DOHH2 (cell line): ENCODE measurements at regions not wholly inside any gene's neighbourhood (a gene's known extent, or its start where the extent isn't known, plus 50 kb on each side); places are given as distances from the start of the nearest gene placed in this dataset.
"Not testable (repeated sequence)": the region's sequence is repeated elsewhere in the genome, so short reads cannot be mapped to it uniquely, and the experiment has no call there.

ENCODE experiments used
- H3F3A ChIP-seq: fragments of 200-600 bp; sonication (generic), shearing (Covaris generic); 2 replicates; pipeline ENCODE4 v1.6.0; 2016; ENCODE audit warnings: antibody characterized with exemption, mild to moderate bottlenecking; ENCODE audit not compliant: control insufficient read depth, insufficient read depth
- H3K27ac ChIP-seq: fragments of 200-600 bp; sonication (generic); 2 replicates; pipeline ENCODE4 v1.5.1; 2014; ENCODE audit warnings: low read depth, mild to moderate bottlenecking, low read length, moderate library complexity
- H3K27me3 ChIP-seq: fragments of 200-600 bp; sonication (generic); 2 replicates; pipeline ENCODE4 v1.6.1; 2014; ENCODE audit warnings: mild to moderate bottlenecking, low read length, mixed read lengths; ENCODE audit not compliant: control insufficient read depth
- H3K36me3 ChIP-seq: fragments of 200-600 bp; sonication (generic); 2 replicates; pipeline ENCODE4 v1.6.1; 2014; ENCODE audit warnings: mild to moderate bottlenecking, low read length, moderate library complexity, mixed read lengths; ENCODE audit not compliant: control insufficient read depth
- H3K4me1 ChIP-seq: fragments of 200-600 bp; sonication (generic); 2 replicates; pipeline ENCODE4 v1.6.1; 2014; ENCODE audit warnings: mild to moderate bottlenecking, low read length, mixed read lengths; ENCODE audit not compliant: control insufficient read depth
- H3K4me2 ChIP-seq: fragments of 200-600 bp; sonication (generic); 2 replicates; pipeline ENCODE4 v1.6.0; 2014; ENCODE audit warnings: mild to moderate bottlenecking, low read length, moderate library complexity
- H3K4me3 ChIP-seq: fragments of 200-600 bp; sonication (generic); 2 replicates; pipeline ENCODE4 v1.5.1; 2014; ENCODE audit warnings: mild to moderate bottlenecking, low read length, mixed read lengths
- H3K79me2 ChIP-seq: fragments of 200-600 bp; sonication (generic); 2 replicates; pipeline ENCODE4 v1.6.1; 2014; ENCODE audit warnings: mild to moderate bottlenecking, low read length, mixed read lengths; ENCODE audit not compliant: control insufficient read depth
- H3K9me2 ChIP-seq: fragments of 200-600 bp; sonication (generic); replicated peaks from 2 replicates; pipeline ENCODE4 v1.6.1; 2014; ENCODE audit warnings: mild to moderate bottlenecking, low read length, mixed read lengths; ENCODE audit not compliant: control insufficient read depth
- H3K9me3 ChIP-seq: fragments of 200-600 bp; sonication (generic); 2 replicates; pipeline ENCODE4 v1.6.1; 2014; ENCODE audit warnings: antibody characterized with exemption, low read length, mixed read lengths; ENCODE audit not compliant: control insufficient read depth, insufficient read depth
- H4K20me1 ChIP-seq: fragments of 200-600 bp; sonication (generic); 2 replicates; pipeline ENCODE4 v1.6.0; 2014; ENCODE audit warnings: low read depth, mild to moderate bottlenecking, antibody characterized with exemption, low read length, moderate library complexity; ENCODE audit not compliant: control insufficient read depth, insufficient read depth
- EZH2phosphoT487 ChIP-seq: fragments of 200-600 bp; sonication (generic); IDR thresholded peaks from 2 replicates; pipeline ENCODE4 v1.6.1; 2017; ENCODE audit warnings: borderline replicate concordance, mild to moderate bottlenecking, antibody characterized with exemption, low read length, moderate library complexity, mixed read lengths
- TF ChIP-seq, protein P1 (sequence below): fragments of 200-600 bp; sonication (generic); IDR thresholded peaks from one replicate; pipeline ENCODE4 v1.5.1; 2014; ENCODE audit warnings: antibody characterized with exemption, mild to moderate bottlenecking, low read depth, low read length; ENCODE audit not compliant: poor library complexity, severe bottlenecking

GRCh38 chr3:34508732-34509131 lies 710.3 kb downstream of the PDCD6IP start:
- Histone ChIP-seq H3K4me2 (no peak overlapping the region), H3K36me3 (no peaks in the 10 kb centered on the region), H4K20me1 (no peaks in the 10 kb centered on the region), H3K79me2 (no peaks in the 10 kb centered on the region), H3K4me3 (no peak overlapping the region), H3K27ac (no peak overlapping the region), H3K27me3 (no peaks in the 10 kb centered on the region), H3K4me1 (peaks cover 9% of the 10 kb centered on the region), H3K9me3 (no peaks in the 10 kb centered on the region), H3F3A (no peaks in the 10 kb centered on the region), H3K9me2 (no peaks in the 10 kb centered on the region)
- no peak for TF ChIP-seq EZH2phosphoT487
- TF ChIP-seq, protein P1, sequence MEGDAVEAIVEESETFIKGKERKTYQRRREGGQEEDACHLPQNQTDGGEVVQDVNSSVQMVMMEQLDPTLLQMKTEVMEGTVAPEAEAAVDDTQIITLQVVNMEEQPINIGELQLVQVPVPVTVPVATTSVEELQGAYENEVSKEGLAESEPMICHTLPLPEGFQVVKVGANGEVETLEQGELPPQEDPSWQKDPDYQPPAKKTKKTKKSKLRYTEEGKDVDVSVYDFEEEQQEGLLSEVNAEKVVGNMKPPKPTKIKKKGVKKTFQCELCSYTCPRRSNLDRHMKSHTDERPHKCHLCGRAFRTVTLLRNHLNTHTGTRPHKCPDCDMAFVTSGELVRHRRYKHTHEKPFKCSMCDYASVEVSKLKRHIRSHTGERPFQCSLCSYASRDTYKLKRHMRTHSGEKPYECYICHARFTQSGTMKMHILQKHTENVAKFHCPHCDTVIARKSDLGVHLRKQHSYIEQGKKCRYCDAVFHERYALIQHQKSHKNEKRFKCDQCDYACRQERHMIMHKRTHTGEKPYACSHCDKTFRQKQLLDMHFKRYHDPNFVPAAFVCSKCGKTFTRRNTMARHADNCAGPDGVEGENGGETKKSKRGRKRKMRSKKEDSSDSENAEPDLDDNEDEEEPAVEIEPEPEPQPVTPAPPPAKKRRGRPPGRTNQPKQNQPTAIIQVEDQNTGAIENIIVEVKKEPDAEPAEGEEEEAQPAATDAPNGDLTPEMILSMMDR = no peak

DNA sequence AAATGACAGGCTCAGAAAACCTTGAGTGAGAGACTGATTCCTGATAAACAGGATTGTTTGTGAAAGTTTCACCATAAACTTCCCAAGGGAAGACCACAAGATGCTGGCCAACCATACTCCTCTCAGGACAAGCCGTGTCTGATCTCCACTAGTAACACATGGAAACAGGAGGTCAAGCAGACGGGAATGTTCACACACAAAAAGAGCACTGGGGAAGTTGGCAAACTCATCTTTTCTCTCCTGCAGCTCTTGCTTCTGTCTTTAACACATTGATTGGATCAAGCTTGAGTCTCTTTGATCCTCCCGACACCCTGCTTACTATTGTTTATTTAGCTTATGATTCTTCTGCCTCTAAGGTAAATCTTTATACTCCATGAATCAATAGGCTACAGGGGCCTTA lies 713.5 kb downstream of the PDCD6IP start:
- Histone ChIP-seq H3K27ac (no peak overlapping the region), H3K9me3 (no peaks in the 10 kb centered on the region), H3K4me2 (no peak overlapping the region), H3F3A (no peaks in the 10 kb centered on the region), H3K4me3 (no peak overlapping the region), H4K20me1 (no peaks in the 10 kb centered on the region), H3K9me2 (no peaks in the 10 kb centered on the region), H3K36me3 (no peaks in the 10 kb centered on the region), H3K27me3 (no peaks in the 10 kb centered on the region), H3K79me2 (no peaks in the 10 kb centered on the region), H3K4me1 (no peaks in the 10 kb centered on the region)
- no peak for TF ChIP-seq EZH2phosphoT487
- TF ChIP-seq, protein P1 = no peak

DNA sequence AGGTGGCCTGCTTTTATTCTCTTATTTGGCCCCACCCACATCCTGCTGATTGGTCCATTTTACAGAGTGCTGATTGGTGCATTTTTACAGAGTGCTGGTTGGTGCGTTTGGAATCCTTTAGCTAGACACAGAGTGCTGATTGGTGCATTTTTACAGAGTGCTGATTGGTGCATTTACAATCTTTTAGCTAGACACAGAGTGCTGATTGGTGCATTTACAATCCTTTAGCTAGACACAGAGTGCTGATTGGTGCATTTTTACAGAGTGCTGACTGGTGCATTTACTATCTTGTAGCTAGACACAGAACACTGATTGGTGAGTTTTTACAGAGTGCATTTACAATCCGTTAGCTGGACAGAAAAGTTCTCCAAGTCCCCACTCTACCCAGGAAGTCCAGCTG lies 720.6 kb downstream of the PDCD6IP start:
- not testable (repeated sequence) for H3K4me1 ChIP-seq, H3K4me3 ChIP-seq, H3K9me2 ChIP-seq, H3K79me2 ChIP-seq, H3K4me2 ChIP-seq, H3K27ac ChIP-seq, H3K9me3 ChIP-seq, H3F3A ChIP-seq, H4K20me1 ChIP-seq, H3K36me3 ChIP-seq, H3K27me3 ChIP-seq

DNA sequence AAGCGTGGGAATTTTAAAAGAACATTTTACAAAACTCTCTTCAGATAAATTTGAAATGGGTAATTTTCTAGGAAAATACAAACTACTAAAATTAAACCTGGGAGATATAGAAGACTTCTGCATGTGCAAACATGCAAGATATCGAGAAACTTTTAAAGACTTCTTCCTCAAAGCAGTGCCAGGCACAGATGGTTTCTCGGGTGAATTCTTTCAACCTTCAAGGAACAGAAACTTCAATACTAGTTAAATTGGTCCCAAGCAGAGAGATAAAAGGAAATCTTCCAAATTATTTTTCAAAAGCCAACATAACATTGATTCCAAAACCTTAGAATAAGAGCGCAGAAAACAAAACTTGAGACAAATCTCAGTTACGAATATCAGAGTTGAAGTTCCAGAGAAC lies 732.7 kb downstream of the PDCD6IP start:
- no peaks in the 10 kb centered on the region for H3K79me2 ChIP-seq
- H3K9me2 ChIP-seq = no peaks in the 10 kb centered on the region
- no peak overlapping the region for H3K4me2 ChIP-seq
- H3K4me1 ChIP-seq = no peaks in the 10 kb centered on the region
- no peak overlapping the region for H3K27ac ChIP-seq
- no peaks in the 10 kb centered on the region for H4K20me1 ChIP-seq
- no peaks in the 10 kb centered on the region for H3K36me3 ChIP-seq
- 0 out of 2 replicates have a peak, but pooled peaks cover 2% of the 10 kb centered on the region for H3K27me3 ChIP-seq
- TF ChIP-seq, protein P1 = no peak
- TF ChIP-seq EZH2phosphoT487 = no peak
- H3K9me3 ChIP-seq = no peaks in the 10 kb centered on the region
- no peak overlapping the region for H3K4me3 ChIP-seq
- H3F3A ChIP-seq = no peaks in the 10 kb centered on the region
